ENCODE measurements at regions not wholly inside any gene's neighbourhood (a gene's known extent, or its start where the extent isn't known, plus 50 kb on each side); places are given as distances from the start of the nearest gene placed in this dataset.

DNA sequence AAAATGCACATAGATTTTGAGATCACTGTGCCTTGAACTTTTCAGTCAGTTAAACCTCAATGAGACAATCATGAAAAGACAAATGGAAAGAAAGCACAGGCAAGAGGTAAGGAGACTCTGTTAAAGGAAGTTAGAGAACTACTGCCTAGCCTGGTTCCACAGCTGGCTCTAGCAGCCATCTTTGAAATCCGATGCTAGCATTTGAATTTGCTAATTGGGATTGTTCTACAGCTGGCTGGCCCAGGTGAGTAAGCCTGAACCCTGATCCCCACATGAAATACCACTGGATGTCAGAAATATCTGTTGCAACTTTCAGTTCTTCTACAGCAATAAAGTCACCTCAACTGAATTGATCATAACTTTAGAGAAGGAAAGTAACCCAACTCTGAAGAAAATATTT is 315.2 kb upstream of the CHAC2 start (continued):
- TF ChIP-seq, protein P1, sequence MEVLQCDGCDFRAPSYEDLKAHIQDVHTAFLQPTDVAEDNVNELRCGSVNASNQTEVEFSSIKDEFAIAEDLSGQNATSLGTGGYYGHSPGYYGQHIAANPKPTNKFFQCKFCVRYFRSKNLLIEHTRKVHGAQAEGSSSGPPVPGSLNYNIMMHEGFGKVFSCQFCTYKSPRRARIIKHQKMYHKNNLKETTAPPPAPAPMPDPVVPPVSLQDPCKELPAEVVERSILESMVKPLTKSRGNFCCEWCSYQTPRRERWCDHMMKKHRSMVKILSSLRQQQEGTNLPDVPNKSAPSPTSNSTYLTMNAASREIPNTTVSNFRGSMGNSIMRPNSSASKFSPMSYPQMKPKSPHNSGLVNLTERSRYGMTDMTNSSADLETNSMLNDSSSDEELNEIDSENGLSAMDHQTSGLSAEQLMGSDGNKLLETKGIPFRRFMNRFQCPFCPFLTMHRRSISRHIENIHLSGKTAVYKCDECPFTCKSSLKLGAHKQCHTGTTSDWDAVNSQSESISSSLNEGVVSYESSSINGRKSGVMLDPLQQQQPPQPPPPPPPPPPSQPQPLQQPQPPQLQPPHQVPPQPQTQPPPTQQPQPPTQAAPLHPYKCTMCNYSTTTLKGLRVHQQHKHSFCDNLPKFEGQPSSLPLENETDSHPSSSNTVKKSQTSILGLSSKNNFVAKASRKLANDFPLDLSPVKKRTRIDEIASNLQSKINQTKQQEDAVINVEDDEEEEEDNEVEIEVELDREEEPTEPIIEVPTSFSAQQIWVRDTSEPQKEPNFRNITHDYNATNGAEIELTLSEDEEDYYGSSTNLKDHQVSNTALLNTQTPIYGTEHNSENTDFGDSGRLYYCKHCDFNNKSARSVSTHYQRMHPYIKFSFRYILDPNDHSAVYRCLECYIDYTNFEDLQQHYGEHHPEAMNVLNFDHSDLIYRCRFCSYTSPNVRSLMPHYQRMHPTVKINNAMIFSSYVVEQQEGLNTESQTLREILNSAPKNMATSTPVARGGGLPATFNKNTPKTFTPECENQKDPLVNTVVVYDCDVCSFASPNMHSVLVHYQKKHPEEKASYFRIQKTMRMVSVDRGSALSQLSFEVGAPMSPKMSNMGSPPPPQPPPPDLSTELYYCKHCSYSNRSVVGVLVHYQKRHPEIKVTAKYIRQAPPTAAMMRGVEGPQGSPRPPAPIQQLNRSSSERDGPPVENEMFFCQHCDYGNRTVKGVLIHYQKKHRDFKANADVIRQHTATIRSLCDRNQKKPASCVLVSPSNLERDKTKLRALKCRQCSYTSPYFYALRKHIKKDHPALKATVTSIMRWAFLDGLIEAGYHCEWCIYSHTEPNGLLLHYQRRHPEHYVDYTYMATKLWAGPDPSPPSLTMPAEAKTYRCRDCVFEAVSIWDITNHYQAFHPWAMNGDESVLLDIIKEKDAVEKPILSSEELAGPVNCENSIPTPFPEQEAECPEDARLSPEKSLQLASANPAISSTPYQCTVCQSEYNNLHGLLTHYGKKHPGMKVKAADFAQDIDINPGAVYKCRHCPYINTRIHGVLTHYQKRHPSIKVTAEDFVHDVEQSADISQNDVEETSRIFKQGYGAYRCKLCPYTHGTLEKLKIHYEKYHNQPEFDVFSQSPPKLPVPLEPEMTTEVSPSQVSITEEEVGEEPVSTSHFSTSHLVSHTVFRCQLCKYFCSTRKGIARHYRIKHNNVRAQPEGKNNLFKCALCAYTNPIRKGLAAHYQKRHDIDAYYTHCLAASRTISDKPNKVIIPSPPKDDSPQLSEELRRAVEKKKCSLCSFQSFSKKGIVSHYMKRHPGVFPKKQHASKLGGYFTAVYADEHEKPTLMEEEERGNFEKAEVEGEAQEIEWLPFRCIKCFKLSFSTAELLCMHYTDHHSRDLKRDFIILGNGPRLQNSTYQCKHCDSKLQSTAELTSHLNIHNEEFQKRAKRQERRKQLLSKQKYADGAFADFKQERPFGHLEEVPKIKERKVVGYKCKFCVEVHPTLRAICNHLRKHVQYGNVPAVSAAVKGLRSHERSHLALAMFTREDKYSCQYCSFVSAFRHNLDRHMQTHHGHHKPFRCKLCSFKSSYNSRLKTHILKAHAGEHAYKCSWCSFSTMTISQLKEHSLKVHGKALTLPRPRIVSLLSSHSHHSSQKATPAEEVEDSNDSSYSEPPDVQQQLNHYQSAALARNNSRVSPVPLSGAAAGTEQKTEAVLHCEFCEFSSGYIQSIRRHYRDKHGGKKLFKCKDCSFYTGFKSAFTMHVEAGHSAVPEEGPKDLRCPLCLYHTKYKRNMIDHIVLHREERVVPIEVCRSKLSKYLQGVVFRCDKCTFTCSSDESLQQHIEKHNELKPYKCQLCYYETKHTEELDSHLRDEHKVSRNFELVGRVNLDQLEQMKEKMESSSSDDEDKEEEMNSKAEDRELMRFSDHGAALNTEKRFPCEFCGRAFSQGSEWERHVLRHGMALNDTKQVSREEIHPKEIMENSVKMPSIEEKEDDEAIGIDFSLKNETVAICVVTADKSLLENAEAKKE (CRISPR knock-in tag; IDR thresholded peaks at IDR 0.05): no peak
- TF ChIP-seq EZH2phosphoT487 (IDR thresholded peaks at IDR 0.05; ENCODE audit: unreplicated experiment): no peak

GRCh38 chr2:53450923-53451322 is 316.7 kb upstream of the CHAC2 start:
- H3K27ac Mint-ChIP-seq: no peak overlapping the region
- no peaks in the 10 kb centered on the region for H3K79me2 ChIP-seq (replicated peaks; ENCODE audit: insufficient read depth)
- H3K9me2 ChIP-seq (ENCODE audit: insufficient read depth): peaks cover 22% of the 10 kb centered on the region
- no peak overlapping the region for H3K4me3 Mint-ChIP-seq
- H3K36me3 ChIP-seq (ENCODE audit: insufficient read depth): no peaks in the 10 kb centered on the region
- H4K20me1 ChIP-seq (replicated peaks; ENCODE audit: insufficient read depth): no peaks in the 10 kb centered on the region
- H3K27me3 ChIP-seq (ENCODE audit: insufficient read depth): no peaks in the 10 kb centered on the region
- H2AFZ ChIP-seq: no peak overlapping the region
- H3F3A ChIP-seq (replicated peaks; ENCODE audit: low read depth): no peaks in the 10 kb centered on the region
- no peak overlapping the region for H3K4me3 ChIP-seq
- H3K9me3 Mint-ChIP-seq: no peaks in the 10 kb centered on the region
- H3K4me1 Mint-ChIP-seq: peaks cover 23% of the 10 kb centered on the region; the same call in 2 of the 3 replicates
- no peak overlapping the region for H3K27ac ChIP-seq (ENCODE audit: low read depth)
- H3K4me2 ChIP-seq: no peak overlapping the region
- peaks cover 4% of the 10 kb centered on the region; the same call in 2 of the 3 replicates for H3K36me3 Mint-ChIP-seq (ENCODE audit: low read depth)
- DNase-seq (ENCODE audit: low spot score) (no peak), ATAC-seq (no peak)
- H3K4me1 ChIP-seq (ENCODE audit: insufficient read depth): no peaks in the 10 kb centered on the region
- H3K27me3 Mint-ChIP-seq (ENCODE audit: insufficient read depth, low read depth, poor library complexity): no peaks in the 10 kb centered on the region
- TF ChIP-seq, protein P1 (CRISPR knock-in tag; IDR thresholded peaks at IDR 0.05): no peak
- TF ChIP-seq, protein P2, sequence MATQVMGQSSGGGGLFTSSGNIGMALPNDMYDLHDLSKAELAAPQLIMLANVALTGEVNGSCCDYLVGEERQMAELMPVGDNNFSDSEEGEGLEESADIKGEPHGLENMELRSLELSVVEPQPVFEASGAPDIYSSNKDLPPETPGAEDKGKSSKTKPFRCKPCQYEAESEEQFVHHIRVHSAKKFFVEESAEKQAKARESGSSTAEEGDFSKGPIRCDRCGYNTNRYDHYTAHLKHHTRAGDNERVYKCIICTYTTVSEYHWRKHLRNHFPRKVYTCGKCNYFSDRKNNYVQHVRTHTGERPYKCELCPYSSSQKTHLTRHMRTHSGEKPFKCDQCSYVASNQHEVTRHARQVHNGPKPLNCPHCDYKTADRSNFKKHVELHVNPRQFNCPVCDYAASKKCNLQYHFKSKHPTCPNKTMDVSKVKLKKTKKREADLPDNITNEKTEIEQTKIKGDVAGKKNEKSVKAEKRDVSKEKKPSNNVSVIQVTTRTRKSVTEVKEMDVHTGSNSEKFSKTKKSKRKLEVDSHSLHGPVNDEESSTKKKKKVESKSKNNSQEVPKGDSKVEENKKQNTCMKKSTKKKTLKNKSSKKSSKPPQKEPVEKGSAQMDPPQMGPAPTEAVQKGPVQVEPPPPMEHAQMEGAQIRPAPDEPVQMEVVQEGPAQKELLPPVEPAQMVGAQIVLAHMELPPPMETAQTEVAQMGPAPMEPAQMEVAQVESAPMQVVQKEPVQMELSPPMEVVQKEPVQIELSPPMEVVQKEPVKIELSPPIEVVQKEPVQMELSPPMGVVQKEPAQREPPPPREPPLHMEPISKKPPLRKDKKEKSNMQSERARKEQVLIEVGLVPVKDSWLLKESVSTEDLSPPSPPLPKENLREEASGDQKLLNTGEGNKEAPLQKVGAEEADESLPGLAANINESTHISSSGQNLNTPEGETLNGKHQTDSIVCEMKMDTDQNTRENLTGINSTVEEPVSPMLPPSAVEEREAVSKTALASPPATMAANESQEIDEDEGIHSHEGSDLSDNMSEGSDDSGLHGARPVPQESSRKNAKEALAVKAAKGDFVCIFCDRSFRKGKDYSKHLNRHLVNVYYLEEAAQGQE (IDR thresholded peaks at IDR 0.05; ENCODE audit: unreplicated experiment): no peak
- no peak for TF ChIP-seq JUNB (IDR thresholded peaks at IDR 0.05; ENCODE audit: unreplicated experiment)

Measured in GM23338 (cell line).